AG20443 (cell line): ENCODE measurements at regions not wholly inside any gene's neighbourhood (a gene's known extent, or its start where the extent isn't known, plus 50 kb on each side); places are given as distances from the start of the nearest gene placed in this dataset.
"Not testable (repeated sequence)": the region's sequence is repeated elsewhere in the genome, so short reads cannot be mapped to it uniquely, and the experiment has no call there.

Experiments
- DNase-seq: peaks from one replicate; pipeline ENCODE4 v3.0.0; 2012; ENCODE audit warnings: low spot score, mixed read lengths

DNA sequence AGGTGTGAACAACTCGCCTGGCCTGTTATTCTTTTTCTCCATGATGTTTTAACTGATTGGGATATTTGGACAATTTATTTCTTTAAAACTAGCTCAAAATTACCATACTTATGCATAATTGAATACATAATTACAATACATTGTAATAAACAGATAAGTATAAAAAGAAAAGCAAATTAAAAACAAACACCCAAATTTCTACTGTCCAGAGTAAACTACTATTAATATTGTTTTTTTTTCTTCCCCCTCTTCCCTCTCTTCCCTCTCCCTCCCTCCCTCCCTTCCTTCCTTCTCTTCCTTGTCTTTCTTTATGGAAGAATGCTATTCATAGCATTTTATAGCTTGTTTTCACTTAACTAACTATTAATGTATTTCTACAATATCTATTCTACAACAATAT is 117.7 kb upstream of the IVNS1ABP start:
- no peak for DNase-seq

- DNase-seq, result no peak
Measured at GRCh38 chr1:185433667-185434066, 116.6 kb upstream of the IVNS1ABP start.

- no peak for DNase-seq
Measured at GRCh38 chr1:185432948-185433347, 115.9 kb upstream of the IVNS1ABP start.

DNA sequence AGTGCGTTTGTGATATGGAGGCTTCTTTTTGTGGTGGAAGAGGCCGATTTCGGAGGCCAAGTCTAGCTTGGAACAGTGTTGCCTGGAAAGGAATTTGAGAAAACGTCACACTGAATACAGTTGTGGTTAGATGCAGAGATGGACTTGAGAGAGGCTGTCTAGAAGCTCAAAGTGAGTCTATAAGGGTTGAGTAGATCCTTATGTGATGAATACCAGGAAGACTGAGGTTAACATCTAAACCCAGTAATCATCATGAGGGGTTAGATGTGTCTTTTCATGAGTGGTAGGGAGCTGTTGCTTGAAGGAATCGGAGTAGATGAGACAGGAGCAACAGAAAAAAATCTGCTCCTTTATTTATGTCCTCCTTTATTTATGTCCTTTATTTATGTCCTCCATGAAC is 114.6 kb upstream of the IVNS1ABP start:
- DNase-seq, result no peak

DNA sequence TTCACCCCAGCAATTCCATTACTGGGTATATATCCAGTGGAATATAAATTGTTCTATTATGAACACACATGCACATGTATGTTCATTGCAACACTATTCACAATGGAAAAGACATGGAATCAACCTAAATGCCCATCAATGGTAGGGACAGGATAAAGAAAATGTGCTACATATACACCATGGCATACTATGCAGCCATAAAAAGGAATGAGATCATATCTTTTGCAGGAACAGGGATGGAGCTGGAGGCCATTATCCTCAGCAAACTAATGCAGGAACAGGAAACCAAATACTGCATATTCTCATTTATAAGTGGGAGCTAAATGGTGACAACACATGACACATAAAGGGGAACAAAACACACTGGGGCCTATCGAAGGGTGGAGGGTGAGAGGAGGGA is 112.6 kb upstream of the IVNS1ABP start:
- not testable (repeated sequence) for DNase-seq

DNA sequence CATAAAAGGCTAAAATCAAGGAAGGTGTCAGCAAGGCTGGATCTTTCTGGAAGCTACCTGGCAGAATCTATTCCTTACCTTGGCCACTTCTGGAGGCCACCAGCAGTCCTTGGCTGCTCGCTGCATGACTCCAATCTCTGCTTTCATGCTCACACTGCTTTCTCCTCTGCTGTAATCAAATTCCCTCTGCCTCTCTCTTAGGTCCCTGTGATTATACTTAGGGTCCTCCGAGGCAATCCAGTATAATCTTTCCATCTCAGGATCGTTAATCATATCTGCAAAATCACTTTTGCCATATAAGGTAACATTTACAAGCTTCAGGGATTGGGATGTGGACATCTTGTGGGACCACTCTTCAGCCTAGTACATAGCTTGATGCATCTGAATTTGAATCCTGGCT is 110.7 kb upstream of the IVNS1ABP start:
- no peak for DNase-seq

DNA sequence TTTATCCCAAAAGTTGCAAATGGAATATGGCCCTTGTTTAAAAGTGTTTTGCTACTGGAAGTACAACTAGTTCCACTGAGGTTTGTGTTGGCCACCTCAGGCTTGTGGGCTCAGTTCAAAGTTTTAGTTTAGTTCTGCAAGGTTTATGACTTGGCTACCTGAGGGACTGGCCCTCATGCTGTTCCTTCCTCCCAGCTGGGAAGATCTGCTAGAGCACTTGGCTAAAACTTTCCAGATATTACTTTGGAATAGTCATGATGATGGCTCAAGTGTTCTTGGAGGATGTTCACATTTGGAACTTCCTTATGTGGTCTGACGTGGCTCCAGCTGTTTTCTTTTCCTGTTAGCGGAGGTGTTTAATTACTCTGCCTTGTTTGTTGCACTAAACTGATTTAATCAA is 110.2 kb upstream of the IVNS1ABP start:
- peak; percentile 22 for DNase-seq

DNA sequence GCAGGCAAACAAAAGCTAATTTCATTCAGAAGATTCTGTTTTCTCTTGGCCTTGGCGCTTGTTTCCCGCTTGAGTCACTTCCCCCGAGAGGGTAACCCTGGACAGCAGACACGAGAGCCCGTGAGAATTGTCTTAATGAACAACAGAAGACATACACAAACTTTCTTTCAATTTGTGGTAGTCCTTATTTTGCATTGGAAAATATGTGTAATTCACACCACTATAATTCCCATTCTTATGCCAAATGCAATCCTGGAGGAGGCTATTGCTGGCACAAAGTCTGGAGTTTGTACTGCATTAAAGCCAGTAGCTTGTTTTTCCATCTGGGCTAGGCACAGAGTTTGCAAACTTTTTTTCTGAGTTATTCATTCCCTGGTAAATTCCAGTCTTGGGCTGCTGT is 109.8 kb upstream of the IVNS1ABP start:
- peak; percentile 78 for DNase-seq

DNA sequence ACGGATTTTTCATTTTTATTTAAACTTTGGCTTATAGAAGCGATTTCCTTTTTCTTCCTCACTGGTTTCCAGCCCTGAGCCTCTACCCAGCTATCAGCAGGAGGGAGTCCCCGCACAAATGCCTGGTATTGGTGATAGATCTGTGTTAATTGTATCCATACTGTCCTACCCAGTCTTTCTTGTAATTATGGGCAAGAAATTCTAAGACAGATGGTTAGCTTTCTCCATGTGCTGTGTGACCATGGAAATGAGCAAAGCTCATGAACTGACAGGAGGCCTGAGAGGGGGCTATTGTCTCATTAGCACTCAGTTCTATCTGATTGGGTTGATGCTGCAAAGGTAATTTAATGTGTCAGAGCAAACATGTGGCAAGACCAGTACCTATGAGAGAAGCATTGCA is 108.1 kb upstream of the IVNS1ABP start:
- DNase-seq, result no peak

GRCh38 chr1:185421485-185422107 is 104.6 kb upstream of the IVNS1ABP start:
- no peak for DNase-seq

DNA sequence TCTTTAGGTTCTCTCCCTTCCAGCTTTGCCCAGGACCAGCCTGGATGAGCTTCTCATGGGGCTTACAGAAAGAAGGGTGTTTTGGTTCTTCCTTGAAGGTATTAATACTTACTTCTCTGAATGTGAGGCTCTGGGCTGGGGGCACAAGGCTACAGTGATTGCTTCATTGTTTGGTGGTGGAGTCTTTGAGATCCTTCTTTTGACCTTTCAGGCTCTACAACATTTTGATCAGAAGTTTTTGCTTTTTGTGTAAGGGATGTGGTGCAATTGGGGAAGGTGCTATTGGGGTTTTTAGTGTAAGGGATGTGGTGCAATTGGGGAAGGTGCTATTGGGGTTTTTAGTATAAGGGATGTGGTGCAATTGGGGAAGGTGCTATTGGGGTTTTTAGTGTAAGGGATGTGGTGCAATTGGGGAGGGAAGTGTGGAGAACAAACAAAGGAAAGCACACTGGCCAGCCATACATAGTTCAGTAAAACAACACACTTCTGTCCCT is 103.6 kb upstream of the IVNS1ABP start:
- no peak for DNase-seq

GRCh38 chr1:185419718-185420117 is 102.7 kb upstream of the IVNS1ABP start:
- DNase-seq, result peak; percentile 63

- no peak for DNase-seq
Measured at GRCh38 chr1:185418472-185418871, 101.4 kb upstream of the IVNS1ABP start.

DNA sequence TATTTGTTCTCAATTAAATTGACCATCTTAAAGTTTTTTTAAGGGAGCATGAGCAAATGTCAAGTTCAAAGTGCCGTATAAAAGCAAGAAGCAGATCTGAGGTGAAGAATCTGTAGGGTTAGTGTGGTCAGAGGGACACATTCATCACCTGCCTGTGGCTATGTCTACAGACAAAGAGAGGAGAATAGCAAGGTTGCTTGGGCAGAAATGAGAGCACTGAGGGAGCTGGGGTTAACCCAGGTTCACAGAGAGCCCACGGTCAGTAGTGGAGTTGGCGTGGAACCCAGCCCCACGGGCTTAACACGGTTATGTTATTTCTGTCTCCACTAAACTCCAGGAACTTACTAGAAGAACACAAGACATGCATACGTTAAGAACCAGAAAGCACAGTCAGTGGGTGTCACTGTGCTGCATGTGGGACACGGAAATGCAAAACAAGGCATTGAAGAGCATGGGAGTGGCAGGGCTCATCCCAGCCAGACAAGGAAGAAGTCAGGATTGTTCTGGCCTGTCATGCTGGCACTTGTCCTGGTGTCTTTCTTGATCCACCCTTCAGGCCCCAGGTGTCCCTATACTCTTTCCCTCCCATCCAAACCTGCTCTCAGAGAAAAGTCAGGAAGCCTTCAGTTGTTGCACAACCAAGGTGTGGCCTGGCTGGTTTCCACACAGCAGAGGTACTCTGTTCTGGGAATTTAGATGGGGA is 95.5 kb upstream of the IVNS1ABP start:
- DNase-seq, result no peak

GRCh38 chr1:185409763-185410528 is 92.9 kb upstream of the IVNS1ABP start:
- no peak for DNase-seq

DNA sequence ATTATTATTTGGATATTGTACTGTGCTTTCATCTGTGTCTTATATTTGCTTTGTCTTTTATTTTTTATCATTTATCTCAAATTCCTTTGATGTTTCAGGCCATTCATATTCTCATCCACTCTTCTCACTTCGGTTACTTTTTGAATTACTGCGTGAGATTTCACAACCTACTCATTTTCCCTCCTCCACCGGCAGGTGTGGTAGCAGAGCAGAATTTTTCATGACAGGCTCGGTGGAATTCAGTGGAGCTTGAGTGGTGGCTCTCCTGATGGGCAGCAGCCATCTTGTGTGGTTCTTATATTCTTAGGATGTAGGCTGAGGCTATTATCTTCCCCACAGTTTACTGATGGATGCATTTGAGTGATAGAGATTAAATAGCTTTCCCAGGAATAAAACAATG is 92.3 kb upstream of the IVNS1ABP start:
- no peak for DNase-seq

- DNase-seq, result no peak
Measured at GRCh38 chr1:185408700-185409270, 91.7 kb upstream of the IVNS1ABP start.

- DNase-seq, result no peak
Measured at GRCh38 chr1:185406691-185407009, 89.6 kb upstream of the IVNS1ABP start.

- DNase-seq, result no peak
Measured at GRCh38 chr1:185406006-185406690, 89.1 kb upstream of the IVNS1ABP start.

- DNase-seq, result no peak
Measured at GRCh38 chr1:185404907-185405568, 88.0 kb upstream of the IVNS1ABP start.

DNA sequence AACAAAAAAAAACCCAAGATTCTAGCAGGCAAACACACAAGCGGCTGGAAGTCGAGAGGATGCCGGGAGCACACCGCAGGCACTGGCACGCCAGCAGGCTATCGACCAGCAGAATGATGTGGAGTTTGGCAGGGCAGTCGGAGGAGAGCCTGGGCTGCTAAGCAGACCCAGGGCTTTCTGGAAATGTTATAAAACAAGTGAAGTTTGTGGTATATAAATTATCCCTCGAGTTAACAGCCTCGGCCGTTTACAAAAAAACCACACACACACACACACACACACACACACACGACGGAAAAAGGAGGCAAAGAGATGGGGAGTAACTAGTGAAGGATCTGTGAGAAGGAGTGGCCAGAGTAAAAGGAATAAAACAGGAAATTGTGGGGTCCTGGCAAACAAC is 87.2 kb upstream of the IVNS1ABP start:
- DNase-seq, result peak; percentile 78

DNA sequence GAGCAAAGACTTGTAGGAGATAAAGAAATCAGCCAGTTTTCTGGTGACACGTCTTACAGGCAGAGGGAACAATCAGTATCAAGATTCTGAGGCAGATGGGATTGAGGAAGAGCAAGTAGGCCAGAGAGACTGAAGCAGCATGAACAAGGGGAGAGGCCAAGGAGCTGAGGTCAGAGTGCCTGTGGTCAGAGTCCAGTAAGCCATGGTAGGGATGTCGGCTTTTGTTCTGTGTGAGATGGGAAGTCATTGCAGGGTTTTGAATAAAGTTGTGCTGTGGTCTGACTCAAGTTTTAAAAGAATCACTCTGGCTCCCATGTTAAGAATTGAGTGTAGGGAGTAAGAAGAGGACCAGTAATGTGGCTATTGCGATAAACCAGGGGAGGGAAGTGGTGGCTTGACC is 85.9 kb upstream of the IVNS1ABP start:
- no peak for DNase-seq
